ENCODE measurements at regions not wholly inside any gene's neighbourhood (a gene's known extent, or its start where the extent isn't known, plus 50 kb on each side); places are given as distances from the start of the nearest gene placed in this dataset.

DNA sequence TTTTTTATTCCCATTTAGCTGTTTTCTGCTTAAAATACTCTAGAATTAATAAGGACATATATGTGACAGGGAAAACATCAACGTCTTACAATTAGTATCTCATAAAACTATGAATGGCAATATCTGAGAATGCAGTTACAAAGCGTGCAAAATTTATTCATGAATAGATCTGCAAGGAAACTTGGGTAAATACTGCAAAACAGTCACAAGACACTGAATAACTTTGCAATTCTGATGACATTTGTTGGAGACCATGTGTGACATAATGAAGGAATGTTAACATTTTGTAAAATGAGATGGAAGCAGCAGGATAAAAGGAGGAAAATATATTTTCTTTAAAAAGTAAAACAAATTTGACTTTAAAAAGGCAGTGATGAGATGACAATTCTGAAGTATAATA lies 480.9 kb upstream of the SEMA6A start:
- TF ChIP-seq, protein P1, sequence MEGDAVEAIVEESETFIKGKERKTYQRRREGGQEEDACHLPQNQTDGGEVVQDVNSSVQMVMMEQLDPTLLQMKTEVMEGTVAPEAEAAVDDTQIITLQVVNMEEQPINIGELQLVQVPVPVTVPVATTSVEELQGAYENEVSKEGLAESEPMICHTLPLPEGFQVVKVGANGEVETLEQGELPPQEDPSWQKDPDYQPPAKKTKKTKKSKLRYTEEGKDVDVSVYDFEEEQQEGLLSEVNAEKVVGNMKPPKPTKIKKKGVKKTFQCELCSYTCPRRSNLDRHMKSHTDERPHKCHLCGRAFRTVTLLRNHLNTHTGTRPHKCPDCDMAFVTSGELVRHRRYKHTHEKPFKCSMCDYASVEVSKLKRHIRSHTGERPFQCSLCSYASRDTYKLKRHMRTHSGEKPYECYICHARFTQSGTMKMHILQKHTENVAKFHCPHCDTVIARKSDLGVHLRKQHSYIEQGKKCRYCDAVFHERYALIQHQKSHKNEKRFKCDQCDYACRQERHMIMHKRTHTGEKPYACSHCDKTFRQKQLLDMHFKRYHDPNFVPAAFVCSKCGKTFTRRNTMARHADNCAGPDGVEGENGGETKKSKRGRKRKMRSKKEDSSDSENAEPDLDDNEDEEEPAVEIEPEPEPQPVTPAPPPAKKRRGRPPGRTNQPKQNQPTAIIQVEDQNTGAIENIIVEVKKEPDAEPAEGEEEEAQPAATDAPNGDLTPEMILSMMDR (IDR thresholded peaks at IDR 0.05; ENCODE audit: insufficient read depth, low read depth, low read length), result no peak
- no peak for DNase-seq (ENCODE audit: low read depth)
- no peak overlapping the region for H3K4me3 ChIP-seq (ENCODE audit: low read depth, low read length)

DNA sequence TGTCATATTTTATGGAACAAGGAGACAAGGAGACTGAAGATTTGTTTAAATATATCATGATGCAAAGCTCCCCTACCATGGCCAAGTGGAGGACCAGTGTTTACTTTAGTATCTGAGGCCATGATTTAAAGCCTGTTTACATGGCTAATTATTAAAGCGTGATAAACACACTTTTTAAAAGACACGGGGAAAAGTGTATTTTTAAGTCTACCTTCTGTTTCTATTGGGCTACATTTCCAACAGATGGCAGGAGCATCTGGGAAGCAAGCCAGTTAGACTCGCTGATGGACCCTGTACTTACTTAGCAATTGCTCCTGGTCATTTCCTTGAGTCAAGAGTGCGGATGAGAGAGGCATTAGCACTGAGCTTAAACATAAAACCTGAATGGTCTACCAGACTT lies 480.3 kb upstream of the SEMA6A start:
- TF ChIP-seq, protein P1 (IDR thresholded peaks at IDR 0.05; ENCODE audit: insufficient read depth, low read depth, low read length), result no peak
- no peak overlapping the region for H3K4me3 ChIP-seq (ENCODE audit: low read depth, low read length)
- DNase-seq (ENCODE audit: low read depth), result no peak

DNA sequence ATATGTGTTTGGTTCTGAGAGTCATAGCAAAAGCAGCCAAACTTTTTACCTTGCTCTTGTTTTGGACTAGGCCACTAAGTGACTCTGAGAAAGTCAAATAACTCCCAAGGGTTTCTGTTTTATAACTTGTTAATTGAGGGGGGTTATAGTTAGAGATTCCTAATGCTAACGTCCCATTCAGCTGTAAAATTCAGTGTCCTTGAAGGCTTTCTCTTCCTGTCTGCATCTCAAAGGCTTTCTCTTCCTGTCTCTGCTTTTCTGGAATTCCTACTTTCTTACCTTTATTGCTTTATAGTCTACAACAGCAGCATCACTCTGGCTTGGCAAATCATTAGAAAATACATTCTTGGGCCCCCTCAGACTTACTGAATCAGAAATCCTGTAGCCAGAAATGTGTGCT lies 479.5 kb upstream of the SEMA6A start:
- no peak overlapping the region for H3K4me3 ChIP-seq (ENCODE audit: low read depth, low read length)
- no peak for DNase-seq (ENCODE audit: low read depth)
- TF ChIP-seq, protein P1 (IDR thresholded peaks at IDR 0.05; ENCODE audit: insufficient read depth, low read depth, low read length), result no peak

DNA sequence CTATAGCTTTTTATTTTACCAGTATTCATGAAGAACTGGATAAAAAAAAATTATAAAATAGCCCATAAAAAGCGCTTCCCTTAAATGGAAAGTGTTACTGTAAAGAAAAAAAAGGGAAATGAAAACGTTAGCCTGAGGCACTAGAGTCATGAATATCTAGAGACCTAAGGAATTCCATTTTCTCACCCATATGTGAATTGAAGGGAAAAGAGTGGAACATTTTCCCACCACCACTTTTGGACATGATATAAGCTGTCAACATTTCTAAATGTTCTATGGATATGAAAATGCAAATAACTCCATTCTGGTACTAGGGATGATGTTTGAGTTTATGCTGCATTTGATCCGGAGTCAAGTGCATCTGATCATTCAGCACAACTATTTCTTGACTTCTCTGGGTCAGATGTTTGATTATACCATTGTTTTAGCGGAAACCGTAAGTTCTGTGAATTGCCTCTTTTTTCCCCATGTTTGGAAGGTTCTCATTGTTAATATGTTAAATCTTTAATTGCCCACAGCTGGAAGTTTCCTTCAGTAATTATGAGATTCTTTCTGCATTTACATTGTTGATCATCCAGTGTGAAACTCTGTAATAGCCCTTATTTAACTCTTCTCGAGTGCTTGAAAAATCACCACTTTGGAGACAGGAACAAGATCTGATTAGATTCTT lies 467.4 kb upstream of the SEMA6A start:
- no peak overlapping the region for H3K4me3 ChIP-seq (ENCODE audit: low read depth, low read length)
- no peak for DNase-seq (ENCODE audit: low read depth)
- TF ChIP-seq, protein P1 (IDR thresholded peaks at IDR 0.05; ENCODE audit: insufficient read depth, low read depth, low read length), result no peak

DNA sequence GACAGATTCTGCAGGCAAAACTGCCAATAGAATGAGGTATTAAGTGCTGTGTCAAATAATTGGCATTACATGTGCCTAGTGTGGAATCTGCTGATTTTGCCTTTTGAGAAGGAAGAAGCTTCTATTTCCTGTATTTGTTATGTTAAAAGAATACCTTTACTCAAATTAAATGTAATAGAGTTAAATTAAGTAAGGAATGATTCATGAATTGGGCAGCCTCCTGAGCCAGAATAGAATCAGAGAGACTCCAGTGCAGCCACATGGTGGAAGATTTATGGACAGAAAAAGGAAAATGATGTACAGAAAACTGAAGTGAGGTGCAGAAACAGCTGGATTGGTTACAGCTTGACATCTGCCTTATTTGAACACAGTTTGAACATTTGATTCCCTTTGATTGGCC lies 464.4 kb upstream of the SEMA6A start:
- no peak overlapping the region for H3K4me3 ChIP-seq (ENCODE audit: low read depth, low read length)
- DNase-seq (ENCODE audit: low read depth), result no peak
- TF ChIP-seq, protein P1 (IDR thresholded peaks at IDR 0.05; ENCODE audit: insufficient read depth, low read depth, low read length), result no peak

DNA sequence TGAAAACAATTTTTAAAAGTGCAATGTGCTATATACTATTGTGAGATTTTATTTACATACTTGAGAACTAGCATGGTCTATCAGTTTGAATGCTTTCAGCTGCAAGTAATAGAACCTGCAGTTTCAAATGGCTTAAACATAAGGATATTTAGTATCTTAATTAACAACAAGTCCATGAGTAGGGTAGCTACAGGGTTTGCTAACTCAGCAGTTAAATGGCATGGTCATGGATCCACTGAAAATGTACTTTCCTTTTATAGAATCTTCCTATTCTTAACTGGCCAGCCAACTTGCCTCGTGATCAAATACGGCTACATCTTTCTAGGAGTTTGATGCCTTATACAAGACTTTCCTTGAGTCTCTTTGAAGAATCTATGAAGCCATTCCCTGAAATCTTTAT lies 452.8 kb upstream of the SEMA6A start:
- H3K4me3 ChIP-seq (ENCODE audit: low read depth, low read length), result no peak overlapping the region
- no peak for DNase-seq (ENCODE audit: low read depth)
- TF ChIP-seq, protein P1 (IDR thresholded peaks at IDR 0.05; ENCODE audit: insufficient read depth, low read depth, low read length), result no peak

DNA sequence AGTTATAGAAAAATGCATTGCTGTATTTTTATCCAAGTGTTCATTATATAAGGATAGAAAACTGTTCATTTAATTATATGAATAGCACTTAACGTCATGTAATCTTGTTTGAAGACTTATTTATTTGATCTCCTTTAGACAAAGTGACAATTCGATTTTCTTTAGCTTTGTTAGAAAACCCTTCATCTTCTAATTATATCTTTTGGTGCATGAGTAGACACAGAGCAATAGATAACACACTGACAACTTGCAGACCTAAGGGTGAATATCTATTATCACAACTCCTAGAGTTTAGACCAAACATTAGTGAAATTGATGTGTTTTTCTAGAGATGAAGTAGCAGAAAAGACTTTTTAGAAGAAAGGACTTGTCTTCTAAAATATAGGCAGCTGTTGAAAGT lies 446.4 kb upstream of the SEMA6A start:
- TF ChIP-seq, protein P1 (IDR thresholded peaks at IDR 0.05; ENCODE audit: insufficient read depth, low read depth, low read length), result no peak
- DNase-seq (ENCODE audit: low read depth), result no peak
- no peak overlapping the region for H3K4me3 ChIP-seq (ENCODE audit: low read depth, low read length)
